PFSK-1 (cell line): ENCODE measurements at regions not wholly inside any gene's neighbourhood (a gene's known extent, or its start where the extent isn't known, plus 50 kb on each side); places are given as distances from the start of the nearest gene placed in this dataset.

Experiments used
- POLR2AphosphoS5 ChIP-seq: IDR thresholded peaks from 2 replicates; pipeline ENCODE4 v1.6.1; 2012; ENCODE audit warnings: low read depth, mild to moderate bottlenecking, control low read depth, low read length, moderate library complexity
- SIN3A ChIP-seq: IDR thresholded peaks from 2 replicates; pipeline ENCODE4 v1.6.1; 2012; ENCODE audit warnings: mild to moderate bottlenecking, low read length, moderate library complexity, borderline replicate concordance; ENCODE audit not compliant: insufficient read depth

- TF ChIP-seq SIN3A: no peak
- no peak for TF ChIP-seq POLR2AphosphoS5
Observed at GRCh38 chr12:90645181-90645580, 309.8 kb downstream of the CCER1 start.
